Kidney epithelial cell (primary cell): ENCODE measurements at regions not wholly inside any gene's neighbourhood (a gene's known extent, or its start where the extent isn't known, plus 50 kb on each side); places are given as distances from the start of the nearest gene placed in this dataset.

Experiments
- DNase-seq: peaks from one replicate; pipeline ENCODE4 v3.0.0-alpha.2; 2010; ENCODE audit warnings: low read depth
- H3K27me3 ChIP-seq: 2 replicates; pipeline ENCODE4 v1.6.0; 2011; ENCODE audit warnings: low read length; ENCODE audit not compliant: control insufficient read depth, insufficient read depth
- H3K36me3 ChIP-seq: 2 replicates; pipeline ENCODE4 v1.5.1; 2011; ENCODE audit warnings: low read length; ENCODE audit not compliant: control insufficient read depth, insufficient read depth
- H3K4me3 ChIP-seq: 2 replicates; pipeline ENCODE4 v1.5.1; 2011; ENCODE audit warnings: low read depth, mild to moderate bottlenecking, control low read depth, low read length
- TF ChIP-seq, protein P1 (sequence below): IDR thresholded peaks from 2 replicates; pipeline ENCODE4 v1.5.1; 2011; ENCODE audit warnings: mild to moderate bottlenecking, moderate library complexity, low read length, control low read depth, inconsistent platforms; ENCODE audit not compliant: insufficient read depth, poor library complexity, severe bottlenecking

DNA sequence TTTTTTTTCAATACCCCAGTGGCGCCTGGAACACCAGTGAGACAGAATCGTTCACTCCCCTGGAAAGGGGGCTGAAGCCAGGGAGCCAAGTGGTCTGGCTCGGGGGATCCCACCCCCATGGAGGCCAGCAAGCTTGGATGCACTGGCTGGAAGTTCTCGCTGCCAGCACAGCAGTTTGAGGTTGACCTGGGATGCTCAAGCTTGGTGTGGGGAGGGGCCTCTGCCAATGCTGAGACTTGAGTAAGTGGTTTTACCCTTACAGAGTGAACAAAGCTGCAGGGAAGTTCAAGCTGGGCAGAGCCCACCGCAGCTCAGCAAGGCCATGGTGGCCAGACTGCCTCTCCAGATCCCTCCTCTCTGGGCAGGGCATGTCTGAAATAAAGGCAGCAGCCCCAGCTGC is 276.2 kb upstream of the CNTN6 start:
- Histone ChIP-seq H3K4me3 (no peak overlapping the region), H3K27me3 (no peaks in the 10 kb centered on the region), H3K36me3 (no peaks in the 10 kb centered on the region)
- TF ChIP-seq, protein P1, sequence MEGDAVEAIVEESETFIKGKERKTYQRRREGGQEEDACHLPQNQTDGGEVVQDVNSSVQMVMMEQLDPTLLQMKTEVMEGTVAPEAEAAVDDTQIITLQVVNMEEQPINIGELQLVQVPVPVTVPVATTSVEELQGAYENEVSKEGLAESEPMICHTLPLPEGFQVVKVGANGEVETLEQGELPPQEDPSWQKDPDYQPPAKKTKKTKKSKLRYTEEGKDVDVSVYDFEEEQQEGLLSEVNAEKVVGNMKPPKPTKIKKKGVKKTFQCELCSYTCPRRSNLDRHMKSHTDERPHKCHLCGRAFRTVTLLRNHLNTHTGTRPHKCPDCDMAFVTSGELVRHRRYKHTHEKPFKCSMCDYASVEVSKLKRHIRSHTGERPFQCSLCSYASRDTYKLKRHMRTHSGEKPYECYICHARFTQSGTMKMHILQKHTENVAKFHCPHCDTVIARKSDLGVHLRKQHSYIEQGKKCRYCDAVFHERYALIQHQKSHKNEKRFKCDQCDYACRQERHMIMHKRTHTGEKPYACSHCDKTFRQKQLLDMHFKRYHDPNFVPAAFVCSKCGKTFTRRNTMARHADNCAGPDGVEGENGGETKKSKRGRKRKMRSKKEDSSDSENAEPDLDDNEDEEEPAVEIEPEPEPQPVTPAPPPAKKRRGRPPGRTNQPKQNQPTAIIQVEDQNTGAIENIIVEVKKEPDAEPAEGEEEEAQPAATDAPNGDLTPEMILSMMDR, result no peak
- DNase-seq, result no peak

DNA sequence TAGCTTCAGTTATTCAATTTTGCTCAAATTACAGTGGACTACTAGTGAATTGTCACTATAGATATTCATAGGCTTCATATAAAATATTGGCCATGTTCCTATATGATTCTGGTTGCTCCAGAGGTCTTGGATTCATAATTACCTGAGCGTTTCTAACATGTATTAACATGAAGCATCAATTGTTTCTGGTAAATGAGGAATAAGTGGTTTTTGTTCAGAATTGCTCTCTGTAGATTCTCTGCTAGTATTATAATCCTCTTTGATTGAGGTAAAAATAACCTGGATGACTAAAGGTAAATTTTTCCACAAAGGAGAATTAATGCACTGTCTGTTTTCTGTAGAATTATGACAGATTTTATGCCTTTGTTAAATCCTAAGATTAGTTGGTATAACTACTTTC is 258.1 kb upstream of the CNTN6 start:
- DNase-seq, result no peak
- Histone ChIP-seq H3K36me3 (no peaks in the 10 kb centered on the region), H3K27me3 (no peaks in the 10 kb centered on the region), H3K4me3 (no peak overlapping the region)
- TF ChIP-seq, protein P1, result no peak

DNA sequence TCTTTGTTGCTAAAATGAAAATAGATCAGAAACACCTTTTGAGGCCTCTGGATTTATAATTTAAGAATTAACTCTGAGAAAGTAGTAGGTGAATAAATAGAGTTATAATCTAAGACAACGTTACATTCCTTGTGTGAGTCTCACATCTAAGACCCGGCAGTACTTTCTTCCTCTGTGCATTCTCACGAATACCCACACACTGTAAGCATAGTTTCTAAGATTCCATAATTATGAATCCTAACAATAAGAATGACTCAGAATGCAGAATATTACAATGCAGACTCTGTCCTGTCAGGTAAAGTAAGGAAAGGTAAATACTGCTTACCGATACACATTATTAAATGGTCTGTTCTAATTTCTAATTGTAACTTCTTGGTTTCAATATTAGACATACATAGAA is 257.7 kb upstream of the CNTN6 start:
- Histone ChIP-seq H3K27me3 (no peaks in the 10 kb centered on the region), H3K36me3 (no peaks in the 10 kb centered on the region), H3K4me3 (no peak overlapping the region)
- TF ChIP-seq, protein P1, result no peak
- no peak for DNase-seq

DNA sequence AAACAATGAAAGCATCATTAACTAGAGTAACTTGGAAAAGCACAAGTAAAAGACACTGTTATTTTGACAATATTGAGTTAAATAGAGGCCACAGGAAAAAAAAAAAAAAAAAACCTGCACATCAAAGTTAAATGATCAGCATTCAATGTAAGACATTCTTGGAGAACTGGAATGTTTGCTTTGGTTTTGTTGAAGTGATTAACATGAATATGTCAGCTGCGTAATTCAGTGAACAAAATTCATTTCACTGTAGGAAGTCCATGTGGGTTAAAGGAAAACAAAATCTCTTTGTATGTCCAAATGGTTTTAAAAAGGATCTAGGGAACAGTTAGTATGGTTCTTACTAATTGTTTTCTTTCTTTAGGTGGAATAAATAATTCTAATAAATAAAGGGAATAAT is 252.8 kb upstream of the CNTN6 start:
- no peak for DNase-seq
- TF ChIP-seq, protein P1, result no peak

DNA sequence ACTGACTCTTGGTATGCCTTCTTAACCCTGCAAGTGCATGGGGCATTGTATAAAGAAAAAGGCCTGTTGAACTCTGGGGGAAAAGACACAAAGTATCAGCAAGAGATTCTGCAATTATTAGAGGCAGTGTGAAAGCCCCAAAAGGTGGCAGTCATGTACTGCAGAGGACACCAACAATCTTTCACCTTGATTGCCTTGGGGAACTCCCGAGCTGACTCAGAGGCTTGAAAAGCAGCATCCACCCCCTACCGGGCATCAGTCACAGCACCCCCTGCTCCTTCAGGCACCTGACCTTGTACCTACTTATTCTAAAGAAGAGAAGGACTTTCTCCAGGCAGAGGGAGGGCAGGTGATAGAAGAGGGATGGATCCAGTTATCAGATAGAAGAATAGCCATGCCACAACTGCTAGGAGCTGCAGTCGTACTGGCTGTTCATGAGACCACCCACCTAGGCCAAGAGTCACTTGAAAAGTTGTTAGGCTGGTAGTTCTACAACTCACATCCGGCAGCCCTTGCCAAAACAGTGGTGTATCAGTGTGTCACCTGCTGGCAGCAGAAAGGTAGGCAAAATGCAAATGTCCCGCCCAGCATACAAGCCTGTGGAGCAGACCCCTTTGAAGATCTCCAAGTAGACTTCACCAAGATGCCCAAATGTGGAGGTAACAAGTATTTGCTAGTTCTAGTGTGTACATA is 241.6 kb upstream of the CNTN6 start:
- H3K4me3 ChIP-seq, result no peak overlapping the region
- no peaks in the 10 kb centered on the region for H3K36me3 ChIP-seq
- H3K27me3 ChIP-seq, result no peaks in the 10 kb centered on the region
- peak; percentile 5 for DNase-seq
- TF ChIP-seq, protein P1, result peak; percentile 12

More for the DNA sequence above, 252.8 kb upstream of the CNTN6 start:
- no peak overlapping the region for H3K4me3 ChIP-seq
- H3K27me3 ChIP-seq, result no peaks in the 10 kb centered on the region
- H3K36me3 ChIP-seq, result no peaks in the 10 kb centered on the region

DNA sequence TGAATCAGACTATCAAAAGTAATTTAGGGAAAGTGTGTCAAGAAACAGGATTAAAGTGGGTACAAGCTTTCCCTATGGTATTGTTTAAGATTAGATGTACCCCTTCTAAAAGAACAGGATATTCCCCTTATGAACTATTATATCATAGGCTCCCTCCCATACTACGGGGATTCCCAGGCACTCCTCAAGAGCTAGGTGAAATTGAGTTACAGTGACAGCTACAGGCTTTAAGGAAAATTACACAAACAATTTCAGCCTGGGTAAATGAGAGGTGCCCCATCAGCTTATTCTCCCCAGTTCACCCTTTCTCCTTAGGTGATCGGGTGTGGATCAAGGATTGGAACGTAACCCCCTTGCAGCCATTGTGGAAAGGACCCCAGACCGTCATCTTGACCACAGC is 240.8 kb upstream of the CNTN6 start:
- Histone ChIP-seq H3K27me3 (no peaks in the 10 kb centered on the region), H3K36me3 (no peaks in the 10 kb centered on the region), H3K4me3 (no peak overlapping the region)
- TF ChIP-seq, protein P1, result peak; percentile 8
- DNase-seq, result no peak
